GM21786 (cell line): ENCODE measurements at regions not wholly inside any gene's neighbourhood (a gene's known extent, or its start where the extent isn't known, plus 50 kb on each side); places are given as distances from the start of the nearest gene placed in this dataset.
"Not testable (repeated sequence)": the region's sequence is repeated elsewhere in the genome, so short reads cannot be mapped to it uniquely, and the experiment has no call there.

Experiments
- ATAC-seq: cut with Tn5 transposase; IDR thresholded peaks from one replicate; pipeline ENCODE4 v1.9.1; 2021; ENCODE audit not compliant: unreplicated experiment

- no peak for ATAC-seq
Observed at GRCh38 chr9:90107726-90108655, 503.2 kb downstream of the GADD45G start.

GRCh38 chr9:90112788-90113187 is 508.0 kb downstream of the GADD45G start:
- no peak for ATAC-seq

GRCh38 chr9:90114641-90115425 is 510.0 kb downstream of the GADD45G start:
- ATAC-seq, result no peak

- ATAC-seq, result no peak
Observed at GRCh38 chr9:90121762-90122161, 517.0 kb downstream of the GADD45G start.

GRCh38 chr9:90124961-90125360 is 517.7 kb downstream of the DIRAS2 start:
- ATAC-seq, result no peak

GRCh38 chr9:90127923-90128322 is 514.7 kb downstream of the DIRAS2 start:
- ATAC-seq, result no peak

GRCh38 chr9:90128587-90129190 is 513.9 kb downstream of the DIRAS2 start:
- ATAC-seq, result no peak

GRCh38 chr9:90129446-90129845 is 513.2 kb downstream of the DIRAS2 start:
- no peak for ATAC-seq

- ATAC-seq, result no peak
Observed at GRCh38 chr9:90131568-90131967, 511.1 kb downstream of the DIRAS2 start.

GRCh38 chr9:90132866-90133265 is 509.8 kb downstream of the DIRAS2 start:
- ATAC-seq, result no peak

- ATAC-seq, result no peak
Observed at GRCh38 chr9:90137801-90138200, 504.8 kb downstream of the DIRAS2 start.

- no peak for ATAC-seq
Observed at GRCh38 chr9:90140131-90140818, 502.3 kb downstream of the DIRAS2 start.

GRCh38 chr9:90141723-90142122 is 500.9 kb downstream of the DIRAS2 start:
- ATAC-seq, result no peak

- ATAC-seq, result no peak
Observed at GRCh38 chr9:90142580-90142979, 500.0 kb downstream of the DIRAS2 start.

- no peak for ATAC-seq
Observed at GRCh38 chr9:90147426-90147825, 495.2 kb downstream of the DIRAS2 start.

GRCh38 chr9:90156318-90156717 is 486.3 kb downstream of the DIRAS2 start:
- no peak for ATAC-seq

GRCh38 chr9:90162326-90162725 is 480.3 kb downstream of the DIRAS2 start:
- ATAC-seq, result no peak

GRCh38 chr9:90162819-90163218 is 479.8 kb downstream of the DIRAS2 start:
- no peak for ATAC-seq

- ATAC-seq, result no peak
Observed at GRCh38 chr9:90165281-90165680, 477.3 kb downstream of the DIRAS2 start.

GRCh38 chr9:90166374-90166773 is 476.2 kb downstream of the DIRAS2 start:
- ATAC-seq, result not testable (repeated sequence)

- no peak for ATAC-seq
Observed at GRCh38 chr9:90167914-90168313, 474.7 kb downstream of the DIRAS2 start.
